H9 (cell line): ENCODE measurements at regions not wholly inside any gene's neighbourhood (a gene's known extent, or its start where the extent isn't known, plus 50 kb on each side); places are given as distances from the start of the nearest gene placed in this dataset.

Source experiments
- DNase-seq: peaks from one replicate; pipeline ENCODE4 v3.0.0-alpha.2; 2017
- H2AFZ ChIP-seq: one replicate; pipeline ENCODE4 v1.6.1; 2013; ENCODE audit warnings: mild to moderate bottlenecking, low read length, control low read depth, moderate library complexity
- H2AK5ac ChIP-seq: 2 replicates; pipeline ENCODE4 v1.6.1; 2013; ENCODE audit warnings: low read length, control low read depth, mixed read lengths; ENCODE audit not compliant: insufficient read length
- H2BK120ac ChIP-seq: one replicate; pipeline ENCODE4 v1.6.1; 2013; ENCODE audit warnings: low read depth, mild to moderate bottlenecking, low read length, control low read depth, inconsistent platforms; ENCODE audit not compliant: poor library complexity, severe bottlenecking
- H2BK12ac ChIP-seq: 2 replicates; pipeline ENCODE4 v1.6.1; 2013; ENCODE audit warnings: low read length, control low read depth, mixed read lengths, low read depth; ENCODE audit not compliant: insufficient read length
- H2BK15ac ChIP-seq: 2 replicates; pipeline ENCODE4 v1.6.1; 2013; ENCODE audit warnings: low read depth, low read length, control low read depth
- H2BK20ac ChIP-seq: one replicate; pipeline ENCODE4 v1.6.1; 2013; ENCODE audit warnings: low read depth, mild to moderate bottlenecking, low read length, control low read depth, inconsistent platforms; ENCODE audit not compliant: poor library complexity, severe bottlenecking
- H2BK5ac ChIP-seq: 2 replicates; pipeline ENCODE4 v1.6.1; 2013; ENCODE audit warnings: low read length, control low read depth, mixed read lengths; ENCODE audit not compliant: insufficient read length
- H3K14ac ChIP-seq: 2 replicates; pipeline ENCODE4 v1.6.1; 2013; ENCODE audit warnings: low read length, control low read depth; ENCODE audit not compliant: insufficient read depth
- H3K18ac ChIP-seq: 2 replicates; pipeline ENCODE4 v1.6.1; 2013; ENCODE audit warnings: low read depth, mild to moderate bottlenecking, mixed read lengths, low read length, control low read depth; ENCODE audit not compliant: insufficient read length
- H3K23ac ChIP-seq: 2 replicates; pipeline ENCODE4 v1.6.1; 2013; ENCODE audit warnings: low read length, control low read depth, mixed read lengths, low read depth; ENCODE audit not compliant: insufficient read length
- H3K23me2 ChIP-seq: 2 replicates; pipeline ENCODE4 v1.6.1; 2013; ENCODE audit warnings: low read depth, mild to moderate bottlenecking, mixed read lengths, low read length, control low read depth; ENCODE audit not compliant: insufficient read length, poor library complexity, severe bottlenecking
- H3K27ac ChIP-seq: 2 replicates; pipeline ENCODE4 v1.5.1; 2013; ENCODE audit warnings: low read length, control low read depth, mixed read lengths, low read depth; ENCODE audit not compliant: insufficient read length
- H3K27me3 ChIP-seq: 2 replicates; pipeline ENCODE4 v1.6.1; 2013; ENCODE audit warnings: low read length, control low read depth, inconsistent platforms; ENCODE audit not compliant: insufficient read depth
- H3K4ac ChIP-seq: 2 replicates; pipeline ENCODE4 v1.6.1; 2013; ENCODE audit warnings: low read depth, mild to moderate bottlenecking, control low read depth, inconsistent platforms, low read length, moderate library complexity
- H3K4me1 ChIP-seq: 2 replicates; pipeline ENCODE4 v1.6.1; 2013; ENCODE audit warnings: low read length, control low read depth, inconsistent platforms; ENCODE audit not compliant: insufficient read depth
- H3K4me2 ChIP-seq: 2 replicates; pipeline ENCODE4 v1.6.1; 2013; ENCODE audit warnings: low read length, control low read depth, mixed read lengths; ENCODE audit not compliant: insufficient read length, insufficient read depth
- H3K56ac ChIP-seq: 2 replicates; pipeline ENCODE4 v1.6.1; 2013; ENCODE audit warnings: low read depth, mild to moderate bottlenecking, mixed read lengths, low read length, control low read depth; ENCODE audit not compliant: insufficient read length
- H3K79me1 ChIP-seq: 2 replicates; pipeline ENCODE4 v1.6.1; 2013; ENCODE audit warnings: low read depth, mild to moderate bottlenecking, moderate library complexity, low read length, control low read depth, inconsistent platforms; ENCODE audit not compliant: insufficient read depth, poor library complexity, severe bottlenecking
- H3K79me2 ChIP-seq: 2 replicates; pipeline ENCODE4 v1.6.1; 2013; ENCODE audit warnings: low read length, control low read depth, inconsistent platforms; ENCODE audit not compliant: insufficient read depth
- H3K9ac ChIP-seq: 2 replicates; pipeline ENCODE4 v1.6.1; 2013; ENCODE audit warnings: low read length, control low read depth, mixed read lengths; ENCODE audit not compliant: insufficient read length; ENCODE audit errors: extremely low read depth
- H3K9me3 ChIP-seq: one replicate; pipeline ENCODE4 v1.6.1; 2013; ENCODE audit warnings: low read depth, low read length, inconsistent platforms; ENCODE audit not compliant: control insufficient read depth
- H3T11ph ChIP-seq: one replicate; pipeline ENCODE4 v1.6.1; 2013; ENCODE audit warnings: mild to moderate bottlenecking, low read length, control low read depth, inconsistent platforms
- H4K20me1 ChIP-seq: one replicate; pipeline ENCODE4 v1.6.1; 2013; ENCODE audit not compliant: control insufficient read depth, insufficient read length, insufficient read depth
- H4K5ac ChIP-seq: 2 replicates; pipeline ENCODE4 v1.6.1; 2013; ENCODE audit warnings: low read depth, mild to moderate bottlenecking, mixed read lengths, low read length, control low read depth; ENCODE audit not compliant: insufficient read length
- H4K8ac ChIP-seq: replicated peaks from 2 replicates; pipeline ENCODE4 v1.6.1; 2013; ENCODE audit warnings: low read length, control low read depth, mixed read lengths, low read depth; ENCODE audit not compliant: insufficient read length
- H4K91ac ChIP-seq: 2 replicates; pipeline ENCODE4 v1.6.1; 2013; ENCODE audit warnings: low read depth, mild to moderate bottlenecking, moderate library complexity, mixed read lengths, low read length, control low read depth; ENCODE audit not compliant: insufficient read length
- H3K27ac Mint-ChIP-seq, 3 experiments: 2 replicates in 2 of 3; 3 replicates in 1 of 3; pipeline ENCODE4 v1.8.0; 2020 to 2021; ENCODE audit warnings: mixed read lengths in 3 of 3, mild to moderate bottlenecking in 1 of 3, moderate library complexity in 1 of 3
- H3K27me3 Mint-ChIP-seq: 2 replicates; pipeline ENCODE4 v1.8.0; 2021; ENCODE audit warnings: low read depth, mild to moderate bottlenecking, moderate library complexity, mixed read lengths
- H3K36me3 Mint-ChIP-seq, 3 experiments: 2 replicates in 2 of 3; 3 replicates in 1 of 3; pipeline ENCODE4 v1.8.0; 2020 to 2021; ENCODE audit warnings: low read depth in 3 of 3, mixed read lengths in 3 of 3; ENCODE audit not compliant: insufficient read depth in 1 of 3
- H3K4me1 Mint-ChIP-seq, 2 experiments: 2 replicates each; pipeline ENCODE4 v1.8.0; 2020; ENCODE audit warnings: mixed read lengths in 2 of 2
- H3K4me3 Mint-ChIP-seq, 2 experiments: 2 replicates in 1 of 2; 3 replicates in 1 of 2; pipeline ENCODE4 v1.8.0; 2020 to 2021; ENCODE audit warnings: mild to moderate bottlenecking in 2 of 2, mixed read lengths in 2 of 2, moderate library complexity in 1 of 2
- H3K9me3 Mint-ChIP-seq, 2 experiments: 2 replicates in 1 of 2; 3 replicates in 1 of 2; pipeline ENCODE4 v1.8.0; 2020; ENCODE audit warnings: mild to moderate bottlenecking in 2 of 2, mixed read lengths in 2 of 2, moderate library complexity in 1 of 2
- CTCF ChIP-seq: fragments of 200-600 bp; sonication (generic); conservative IDR thresholded peaks from 3 replicates; pipeline ENCODE4 v1.8.0; 2021; ENCODE audit warnings: antibody characterized with exemption, mild to moderate bottlenecking
- WGBS: extraction: QIAGEN DNeasy Blood & Tissue Kit; methylation state at CpG from one replicate; pipeline ENCODE4 v1.1.7; 2013; ENCODE audit warnings: missing lambda C conversion rate, low lambda C conversion rate, mixed read lengths; ENCODE audit not compliant: insufficient read length; ENCODE audit errors: extremely low coverage; 5-methylcytosine and 5-hydroxymethylcytosine counted together

- peak; percentile 49 for DNase-seq
- Mint-ChIP-seq H3K36me3 (no peaks in the 10 kb centered on the region), H3K27me3 (no peaks in the 10 kb centered on the region), H3K4me1 (peaks cover 9 to 16% of the 10 kb centered on the region in 2 experiments), H3K27ac (peak overlapping the region in 1 of 3 experiments; percentile 59; a peak in 1 of 7 replicates), H3K4me3 (no peak overlapping the region), H3K9me3 (no peaks in the 10 kb centered on the region)
- no peak overlapping the region for H3K9ac ChIP-seq
- no peak overlapping the region for H3K27ac ChIP-seq
- no peak overlapping the region for H4K91ac ChIP-seq
- no peak overlapping the region for H3K23ac ChIP-seq
- no peaks in the 10 kb centered on the region for H3K79me2 ChIP-seq
- no peaks in the 10 kb centered on the region for H3K9me3 ChIP-seq
- H2BK120ac ChIP-seq, result no peak overlapping the region
- no peak overlapping the region for H3T11ph ChIP-seq
- no peak overlapping the region for H2BK15ac ChIP-seq
- H3K14ac ChIP-seq, result no peak overlapping the region
- no peaks in the 10 kb centered on the region for H3K79me1 ChIP-seq
- no peak overlapping the region for H3K4me2 ChIP-seq
- no peak overlapping the region for H4K5ac ChIP-seq
- H3K23me2 ChIP-seq, result no peaks in the 10 kb centered on the region
- H3K56ac ChIP-seq, result no peak overlapping the region
- no peak overlapping the region for H2BK20ac ChIP-seq
- no peak overlapping the region for H2BK5ac ChIP-seq
- H4K20me1 ChIP-seq, result no peaks in the 10 kb centered on the region
- H2BK12ac ChIP-seq, result no peak overlapping the region
- no peak overlapping the region for H2AK5ac ChIP-seq
- no peak overlapping the region for H3K18ac ChIP-seq
- peaks cover 2% of the 10 kb centered on the region; the same call in 1 of the 2 replicates for H3K4me1 ChIP-seq
- no peak overlapping the region for H3K4ac ChIP-seq
- WGBS, result no CpG with 5 or more reads among the region's 3 CpGs
- no peak overlapping the region for H2AFZ ChIP-seq
- H3K27me3 ChIP-seq, result no peaks in the 10 kb centered on the region
- no peak overlapping the region for H4K8ac ChIP-seq
- no peak for TF ChIP-seq CTCF
These were observed 75.6 kb upstream of the FRMD6 start for GRCh38 chr14:51576117-51576430.
